OCI-LY7 (cell line): ENCODE measurements at regions not wholly inside any gene's neighbourhood (a gene's known extent, or its start where the extent isn't known, plus 50 kb on each side); places are given as distances from the start of the nearest gene placed in this dataset.

Experiments
- BruUV-seq: library from RNA; stranded (reverse); fragments of 400-500 nt; replicated peaks from 2 replicates; lab custom pipeline; 2021; lab: Mats Ljungman, UMichigan
- CTCF ChIA-PET: fragments of 300-600 bp; sonication (Branson Sonifier 250); formaldehyde crosslinking; loops from one replicate; lab custom pipeline; 2022; ENCODE audit warnings: antibody characterized with exemption; ENCODE audit not compliant: unreplicated experiment; lab: Charles Lee
- POLR2A ChIA-PET: fragments of 300-600 bp; sonication (Branson Sonifier 250); formaldehyde crosslinking; loops from one replicate; lab custom pipeline; 2022; ENCODE audit warnings: antibody characterized with exemption; lab: Charles Lee
- DNase-seq: peaks from one replicate; pipeline ENCODE4 v3.0.0-alpha.2; 2015; ENCODE audit warnings: low spot score
- H2AFZ ChIP-seq: fragments of 200-600 bp; sonication (generic), shearing (Covaris generic); 2 replicates; pipeline ENCODE4 v1.6.1; 2014; ENCODE audit warnings: mild to moderate bottlenecking, antibody characterized with exemption, low read length, moderate library complexity
- H3K27ac ChIP-seq: fragments of 200-600 bp; sonication (generic); 2 replicates; pipeline ENCODE4 v1.5.1; 2014; ENCODE audit warnings: mixed run types, low read depth, mild to moderate bottlenecking, moderate library complexity, low read length, inconsistent platforms; ENCODE audit not compliant: poor library complexity, severe bottlenecking
- H3K36me3 ChIP-seq: fragments of 200-600 bp; sonication (generic); 2 replicates; pipeline ENCODE4 v1.6.1; 2014; ENCODE audit warnings: mild to moderate bottlenecking, antibody characterized with exemption, low read length, moderate library complexity, mixed read lengths; ENCODE audit not compliant: insufficient read depth
- H3K4me1 ChIP-seq: fragments of 200-600 bp; sonication (generic); 2 replicates; pipeline ENCODE4 v1.5.1; 2014; ENCODE audit warnings: mild to moderate bottlenecking, low read length; ENCODE audit not compliant: insufficient read depth, poor library complexity, severe bottlenecking
- H3K4me2 ChIP-seq: fragments of 200-600 bp; sonication (generic); 2 replicates; pipeline ENCODE4 v1.6.1; 2014; ENCODE audit warnings: mild to moderate bottlenecking, low read length
- H3K4me3 ChIP-seq: fragments of 200-600 bp; sonication (generic); 2 replicates; pipeline ENCODE4 v1.5.1; 2014; ENCODE audit warnings: mild to moderate bottlenecking, low read depth, low read length; ENCODE audit not compliant: poor library complexity, severe bottlenecking
- H3K79me2 ChIP-seq: fragments of 200-600 bp; sonication (generic); 2 replicates; pipeline ENCODE4 v1.6.1; 2016; ENCODE audit warnings: low read depth, mild to moderate bottlenecking, low read length, moderate library complexity, mixed read lengths; ENCODE audit not compliant: insufficient read depth
- H3K9me2 ChIP-seq: fragments of 200-600 bp; sonication (generic); 2 replicates; pipeline ENCODE4 v1.6.1; 2016; ENCODE audit warnings: mild to moderate bottlenecking, low read length, mixed read lengths; ENCODE audit not compliant: insufficient read depth
- H3K9me3 ChIP-seq: fragments of 200-600 bp; sonication (generic); 2 replicates; pipeline ENCODE4 v1.6.1; 2014; ENCODE audit warnings: mild to moderate bottlenecking, mixed run types, low read length, mixed read lengths
- H4K20me1 ChIP-seq: fragments of 200-600 bp; sonication (generic); 2 replicates; pipeline ENCODE4 v1.6.1; 2014; ENCODE audit warnings: mild to moderate bottlenecking, antibody characterized with exemption, low read length, moderate library complexity, mixed read lengths; ENCODE audit not compliant: insufficient read depth
- EZH2phosphoT487 ChIP-seq: fragments of 200-600 bp; sonication (generic); IDR thresholded peaks from 2 replicates; pipeline ENCODE4 v1.6.1; 2018; ENCODE audit warnings: low read depth, borderline replicate concordance, mild to moderate bottlenecking, mixed run types, antibody characterized with exemption, low read length, moderate library complexity, mixed read lengths
- intact Hi-C: fragments of 100-400 bp; cut with micrococcal nuclease; formaldehyde crosslinking; loops from one replicate; pipeline ENCODE4 v1.10.0; 2022; ENCODE audit not compliant: unreplicated experiment
- TF ChIP-seq, protein P1 (sequence below): fragments of 200-600 bp; sonication (generic); conservative IDR thresholded peaks from 2 replicates; pipeline ENCODE4 v1.5.1; 2014; ENCODE audit warnings: mild to moderate bottlenecking, antibody characterized with exemption, low read length, moderate library complexity, mixed read lengths

DNA sequence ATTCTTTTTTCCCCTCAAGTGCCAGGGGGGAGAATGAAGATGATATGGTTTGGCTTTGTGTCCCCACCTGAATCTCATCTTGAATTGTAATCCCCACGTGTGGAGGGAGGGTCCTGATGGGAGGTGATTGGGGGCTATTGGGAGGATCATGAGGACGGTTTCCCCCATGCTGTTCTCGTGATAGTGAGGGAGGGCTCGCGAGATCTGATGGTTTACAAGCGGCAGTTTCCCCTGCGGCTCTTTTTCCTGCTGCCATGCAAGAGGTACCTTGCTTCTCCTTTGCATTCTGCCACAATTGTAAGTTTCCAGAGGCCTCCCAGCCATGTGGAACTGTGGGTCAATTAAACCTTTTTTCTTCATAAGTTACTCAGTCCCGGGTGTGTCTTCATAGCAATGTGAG, 173.7 kb downstream of the CAND1 start:
- Histone ChIP-seq H2AFZ (no peak overlapping the region), H3K4me3 (no peak overlapping the region), H3K4me1 (peaks cover 5% of the 10 kb centered on the region), H3K9me3 (no peaks in the 10 kb centered on the region), H3K27ac (no peak overlapping the region), H3K9me2 (no peaks in the 10 kb centered on the region), H3K4me2 (no peak overlapping the region), H3K36me3 (no peaks in the 10 kb centered on the region), H4K20me1 (no peaks in the 10 kb centered on the region), H3K79me2 (no peaks in the 10 kb centered on the region)
- intact Hi-C loops = loop anchor here (5.0 kb wide), 2 partner anchors 86 to 499 kb away; no protein-coding TSS in a partner anchor
- DNase-seq = no peak
- BruUV-seq = no TSS peak
- ChIA-PET POLR2A (no interaction called here), CTCF (no interaction called here)
- no peak for TF ChIP-seq EZH2phosphoT487
- TF ChIP-seq, protein P1, sequence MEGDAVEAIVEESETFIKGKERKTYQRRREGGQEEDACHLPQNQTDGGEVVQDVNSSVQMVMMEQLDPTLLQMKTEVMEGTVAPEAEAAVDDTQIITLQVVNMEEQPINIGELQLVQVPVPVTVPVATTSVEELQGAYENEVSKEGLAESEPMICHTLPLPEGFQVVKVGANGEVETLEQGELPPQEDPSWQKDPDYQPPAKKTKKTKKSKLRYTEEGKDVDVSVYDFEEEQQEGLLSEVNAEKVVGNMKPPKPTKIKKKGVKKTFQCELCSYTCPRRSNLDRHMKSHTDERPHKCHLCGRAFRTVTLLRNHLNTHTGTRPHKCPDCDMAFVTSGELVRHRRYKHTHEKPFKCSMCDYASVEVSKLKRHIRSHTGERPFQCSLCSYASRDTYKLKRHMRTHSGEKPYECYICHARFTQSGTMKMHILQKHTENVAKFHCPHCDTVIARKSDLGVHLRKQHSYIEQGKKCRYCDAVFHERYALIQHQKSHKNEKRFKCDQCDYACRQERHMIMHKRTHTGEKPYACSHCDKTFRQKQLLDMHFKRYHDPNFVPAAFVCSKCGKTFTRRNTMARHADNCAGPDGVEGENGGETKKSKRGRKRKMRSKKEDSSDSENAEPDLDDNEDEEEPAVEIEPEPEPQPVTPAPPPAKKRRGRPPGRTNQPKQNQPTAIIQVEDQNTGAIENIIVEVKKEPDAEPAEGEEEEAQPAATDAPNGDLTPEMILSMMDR = no peak

DNA sequence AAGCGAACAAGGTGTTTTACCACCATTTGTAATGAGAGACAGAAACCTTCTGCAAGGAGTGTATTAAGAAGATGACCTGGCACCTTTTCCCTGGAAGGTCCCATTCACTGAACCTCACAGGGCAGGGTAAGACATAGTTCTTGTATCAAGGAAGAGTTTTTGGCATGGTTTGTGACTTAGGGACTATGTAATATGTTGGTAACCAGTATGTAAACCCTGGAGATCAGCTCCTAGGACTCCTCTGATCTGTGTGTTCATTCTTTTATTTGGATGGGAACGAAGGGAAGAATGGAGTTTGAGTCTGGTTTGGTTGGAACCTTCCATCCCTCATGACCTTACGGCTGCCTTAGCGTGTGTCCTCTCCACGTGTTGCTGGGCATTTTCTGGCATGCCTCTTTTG, 175.4 kb downstream of the CAND1 start:
- no peak for TF ChIP-seq EZH2phosphoT487
- TF ChIP-seq, protein P1 = no peak
- no TSS peak for BruUV-seq
- POLR2A ChIA-PET = interaction anchor here (0.7 to 1.3 kb wide), 2 partner anchors 92 to 242 kb away, joined by 3 read pairs; no protein-coding TSS in a partner anchor
- DNase-seq = no peak
- Histone ChIP-seq H3K9me2 (no peaks in the 10 kb centered on the region), H3K79me2 (no peaks in the 10 kb centered on the region), H3K9me3 (no peaks in the 10 kb centered on the region), H3K4me3 (no peak overlapping the region), H3K4me2 (no peak overlapping the region), H3K27ac (no peak overlapping the region), H3K36me3 (no peaks in the 10 kb centered on the region), H2AFZ (no peak overlapping the region), H4K20me1 (no peaks in the 10 kb centered on the region), H3K4me1 (peaks cover 9% of the 10 kb centered on the region)
- CTCF ChIA-PET = no interaction called here
- intact Hi-C loops = loop anchor here (5.0 kb wide), 2 partner anchors 87 to 498 kb away; no protein-coding TSS in a partner anchor

DNA sequence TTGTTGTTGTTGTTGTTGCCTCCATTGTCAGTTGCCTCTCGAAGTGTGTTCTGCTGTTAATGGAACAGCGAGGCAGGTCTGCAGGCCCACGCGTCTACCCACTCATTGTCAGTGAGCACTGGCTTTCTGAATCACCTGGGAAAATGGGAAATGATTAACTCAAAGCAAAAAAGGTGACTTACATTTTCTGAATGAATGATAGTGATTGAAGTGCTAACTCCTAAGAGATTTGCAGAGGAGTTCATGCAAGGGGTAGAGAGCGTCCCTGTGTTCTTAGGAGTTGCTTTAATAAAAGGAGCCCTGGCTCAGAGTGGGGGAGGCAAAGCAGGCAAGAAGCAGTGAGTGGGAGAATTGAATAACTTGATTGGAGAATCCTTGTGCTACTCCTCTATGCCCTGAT, 177.6 kb downstream of the CAND1 start:
- BruUV-seq = no TSS peak
- Histone ChIP-seq H3K36me3 (no peaks in the 10 kb centered on the region), H2AFZ (no peak overlapping the region), H3K9me3 (no peaks in the 10 kb centered on the region; the same call in 1 of the 2 replicates), H3K4me3 (no peak overlapping the region), H3K9me2 (no peaks in the 10 kb centered on the region), H4K20me1 (no peaks in the 10 kb centered on the region), H3K79me2 (no peaks in the 10 kb centered on the region), H3K4me2 (no peak overlapping the region), H3K4me1 (peaks cover 16% of the 10 kb centered on the region), H3K27ac (no peak overlapping the region)
- DNase-seq = no peak
- ChIA-PET POLR2A (no interaction called here), CTCF (no interaction called here)
- TF ChIP-seq, protein P1 = no peak
- TF ChIP-seq EZH2phosphoT487 = no peak
- intact Hi-C loops = no loop called here
